ENCODE measurements at regions not wholly inside any gene's neighbourhood (a gene's known extent, or its start where the extent isn't known, plus 50 kb on each side); places are given as distances from the start of the nearest gene placed in this dataset.

DNA sequence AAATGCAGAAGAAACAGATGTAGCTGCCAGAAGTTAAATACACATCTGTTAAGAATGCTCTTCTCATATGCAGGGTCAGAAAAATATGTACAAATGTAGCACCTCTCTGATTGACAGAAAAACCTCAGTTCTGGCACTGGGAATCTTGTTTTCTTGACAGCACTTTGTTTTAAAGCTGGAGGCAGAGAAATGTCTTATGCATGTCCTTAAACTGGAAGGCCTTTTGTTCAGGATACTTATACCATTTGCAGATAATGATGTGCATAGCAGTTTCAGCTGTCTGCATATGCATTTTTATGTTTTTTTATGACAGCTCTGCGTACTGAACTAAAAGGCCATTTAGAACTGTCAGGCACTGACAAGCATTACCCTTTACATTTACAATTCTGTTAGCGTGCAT, 567.9 kb downstream of the EBF1 start:
- Histone ChIP-seq H3K27ac (ENCODE audit: low read depth, low read length) (no peak overlapping the region), H3K9me2 (replicated peaks; ENCODE audit: insufficient read depth, low read length) (no peaks in the 10 kb centered on the region), H2AFZ (ENCODE audit: low read depth, low read length, severe bottlenecking) (no peak overlapping the region), H3K9me3 (ENCODE audit: insufficient read depth, low read length) (no peaks in the 10 kb centered on the region), H3K4me3 (ENCODE audit: insufficient read depth, low read length, poor library complexity, severe bottlenecking) (no peak overlapping the region), H3K27me3 (ENCODE audit: low read length) (no peaks in the 10 kb centered on the region), H4K20me1 (ENCODE audit: low read depth, low read length) (no peaks in the 10 kb centered on the region), H3F3A (ENCODE audit: insufficient read depth) (no peaks in the 10 kb centered on the region), H3K36me3 (ENCODE audit: low read length) (no peaks in the 10 kb centered on the region), H3K79me2 (ENCODE audit: insufficient read depth, low read length) (no peaks in the 10 kb centered on the region), H3K4me2 (ENCODE audit: low read depth, low read length, poor library complexity, severe bottlenecking) (no peak overlapping the region), H3K9ac (ENCODE audit: low read length) (no peak overlapping the region)
- TF ChIP-seq, protein P1, sequence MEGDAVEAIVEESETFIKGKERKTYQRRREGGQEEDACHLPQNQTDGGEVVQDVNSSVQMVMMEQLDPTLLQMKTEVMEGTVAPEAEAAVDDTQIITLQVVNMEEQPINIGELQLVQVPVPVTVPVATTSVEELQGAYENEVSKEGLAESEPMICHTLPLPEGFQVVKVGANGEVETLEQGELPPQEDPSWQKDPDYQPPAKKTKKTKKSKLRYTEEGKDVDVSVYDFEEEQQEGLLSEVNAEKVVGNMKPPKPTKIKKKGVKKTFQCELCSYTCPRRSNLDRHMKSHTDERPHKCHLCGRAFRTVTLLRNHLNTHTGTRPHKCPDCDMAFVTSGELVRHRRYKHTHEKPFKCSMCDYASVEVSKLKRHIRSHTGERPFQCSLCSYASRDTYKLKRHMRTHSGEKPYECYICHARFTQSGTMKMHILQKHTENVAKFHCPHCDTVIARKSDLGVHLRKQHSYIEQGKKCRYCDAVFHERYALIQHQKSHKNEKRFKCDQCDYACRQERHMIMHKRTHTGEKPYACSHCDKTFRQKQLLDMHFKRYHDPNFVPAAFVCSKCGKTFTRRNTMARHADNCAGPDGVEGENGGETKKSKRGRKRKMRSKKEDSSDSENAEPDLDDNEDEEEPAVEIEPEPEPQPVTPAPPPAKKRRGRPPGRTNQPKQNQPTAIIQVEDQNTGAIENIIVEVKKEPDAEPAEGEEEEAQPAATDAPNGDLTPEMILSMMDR (IDR thresholded peaks at IDR 0.05; ENCODE audit: insufficient read depth, low read length, poor library complexity, severe bottlenecking), result no peak
- TF ChIP-seq EZH2phosphoT487 (conservative IDR thresholded peaks at IDR 0.05; ENCODE audit: low read length), result no peak

DNA sequence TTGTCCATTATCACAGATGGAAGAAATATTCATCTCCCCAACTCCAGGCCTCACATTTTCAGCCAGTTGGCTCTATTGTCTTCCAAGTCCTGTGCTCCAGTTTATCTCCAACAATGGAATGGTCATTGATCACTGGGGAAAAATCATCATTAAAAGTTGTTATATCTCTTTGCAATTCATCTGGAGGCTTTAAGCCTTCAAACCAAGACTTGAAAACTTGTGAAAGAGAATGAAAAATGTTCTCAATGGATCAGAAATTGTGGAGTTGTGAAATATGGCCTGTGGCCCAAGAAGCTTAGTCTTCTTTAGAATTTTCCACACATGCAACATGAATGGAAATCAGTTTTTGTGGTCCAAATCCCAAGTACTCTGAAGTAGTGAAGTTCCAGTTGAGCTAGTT, 569.6 kb downstream of the EBF1 start:
- H3K4me2 ChIP-seq (ENCODE audit: low read depth, low read length, poor library complexity, severe bottlenecking), result no peak overlapping the region
- H3K27ac ChIP-seq (ENCODE audit: low read depth, low read length), result no peak overlapping the region
- no peak overlapping the region for H3K9ac ChIP-seq (ENCODE audit: low read length)
- no peak overlapping the region for H2AFZ ChIP-seq (ENCODE audit: low read depth, low read length, severe bottlenecking)
- no peaks in the 10 kb centered on the region for H3F3A ChIP-seq (ENCODE audit: insufficient read depth)
- no peaks in the 10 kb centered on the region for H3K79me2 ChIP-seq (ENCODE audit: insufficient read depth, low read length)
- no peaks in the 10 kb centered on the region for H3K27me3 ChIP-seq (ENCODE audit: low read length)
- no peaks in the 10 kb centered on the region for H3K36me3 ChIP-seq (ENCODE audit: low read length)
- TF ChIP-seq, protein P1 (IDR thresholded peaks at IDR 0.05; ENCODE audit: insufficient read depth, low read length, poor library complexity, severe bottlenecking), result no peak
- TF ChIP-seq EZH2phosphoT487 (conservative IDR thresholded peaks at IDR 0.05; ENCODE audit: low read length), result no peak
- no peaks in the 10 kb centered on the region for H3K9me3 ChIP-seq (ENCODE audit: insufficient read depth, low read length)
- H3K4me3 ChIP-seq (ENCODE audit: insufficient read depth, low read length, poor library complexity, severe bottlenecking), result no peak overlapping the region
- H4K20me1 ChIP-seq (ENCODE audit: low read depth, low read length), result no peaks in the 10 kb centered on the region
- H3K9me2 ChIP-seq (replicated peaks; ENCODE audit: insufficient read depth, low read length), result no peaks in the 10 kb centered on the region

DNA sequence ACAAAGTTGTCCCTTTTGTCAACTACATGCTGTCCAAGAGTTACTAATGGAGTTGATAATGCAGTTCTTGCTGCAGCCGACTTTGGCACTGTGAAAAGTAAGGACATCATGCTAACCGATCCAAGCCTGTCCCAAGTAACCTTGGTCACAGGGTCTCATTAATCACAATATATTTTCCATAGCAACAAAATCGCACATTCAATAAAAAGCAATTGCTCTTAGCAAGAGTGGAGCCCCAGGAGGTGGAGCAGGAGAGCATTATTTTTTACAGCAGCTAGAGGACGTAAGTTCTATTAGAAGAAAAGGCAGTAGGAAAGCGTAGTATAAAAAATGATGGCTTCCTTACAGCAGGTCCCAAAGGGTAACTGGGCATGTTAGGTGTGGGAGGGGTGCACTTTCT, 570.3 kb downstream of the EBF1 start:
- Histone ChIP-seq H2AFZ (ENCODE audit: low read depth, low read length, severe bottlenecking) (no peak overlapping the region), H3K4me3 (ENCODE audit: insufficient read depth, low read length, poor library complexity, severe bottlenecking) (no peak overlapping the region), H3K36me3 (ENCODE audit: low read length) (no peaks in the 10 kb centered on the region), H3K27me3 (ENCODE audit: low read length) (no peaks in the 10 kb centered on the region), H3K9me2 (replicated peaks; ENCODE audit: insufficient read depth, low read length) (no peaks in the 10 kb centered on the region), H3K79me2 (ENCODE audit: insufficient read depth, low read length) (no peaks in the 10 kb centered on the region), H3K27ac (ENCODE audit: low read depth, low read length) (no peak overlapping the region), H3F3A (ENCODE audit: insufficient read depth) (no peaks in the 10 kb centered on the region), H3K9me3 (ENCODE audit: insufficient read depth, low read length) (no peaks in the 10 kb centered on the region), H3K9ac (ENCODE audit: low read length) (no peak overlapping the region), H4K20me1 (ENCODE audit: low read depth, low read length) (no peaks in the 10 kb centered on the region), H3K4me2 (ENCODE audit: low read depth, low read length, poor library complexity, severe bottlenecking) (no peak overlapping the region)
- TF ChIP-seq, protein P1 (IDR thresholded peaks at IDR 0.05; ENCODE audit: insufficient read depth, low read length, poor library complexity, severe bottlenecking), result no peak
- no peak for TF ChIP-seq EZH2phosphoT487 (conservative IDR thresholded peaks at IDR 0.05; ENCODE audit: low read length)

Data from SU-DHL-6 (cell line).